Endothelial cell of umbilical vein (primary cell): ENCODE measurements at regions not wholly inside any gene's neighbourhood (a gene's known extent, or its start where the extent isn't known, plus 50 kb on each side); places are given as distances from the start of the nearest gene placed in this dataset.

Experiments used
- BruUV-seq: library from RNA; stranded (reverse); fragments of 400-500 nt; replicated peaks from 2 replicates; lab custom pipeline; 2021; lab: Mats Ljungman, UMichigan
- CTCF ChIA-PET: fragments of 300-600, 350-600 bp; sonication (Branson Sonifier 250); formaldehyde crosslinking; loops from one replicate; lab custom pipeline; 2021; ENCODE audit warnings: antibody characterized with exemption, inconsistent platforms; lab: Charles Lee
- POLR2A ChIA-PET: fragments of 300-600, 350-600 bp; sonication (Branson Sonifier 250); formaldehyde crosslinking; loops from one replicate; lab custom pipeline; 2021; ENCODE audit warnings: antibody characterized with exemption, inconsistent platforms; lab: Charles Lee
- DNase-seq: peaks from one replicate; pipeline ENCODE4 v3.0.0-alpha.2; 2011; ENCODE audit warnings: low read depth, low spot score
- FAIRE-seq: peaks from 2 replicates; lab custom pipeline; 2011; peaks lifted over from hg19 to GRCh38; lab: Jason Lieb, UNC
- H2AFZ ChIP-seq: 2 replicates; pipeline ENCODE4 v1.6.0; 2012; ENCODE audit warnings: low read depth, low read length, control low read depth, inconsistent platforms
- H3K27ac ChIP-seq: 2 replicates; pipeline ENCODE4 v1.5.1; 2011; ENCODE audit warnings: low read depth, mild to moderate bottlenecking, control low read depth, low read length, moderate library complexity; ENCODE audit not compliant: insufficient read depth
- H3K27me3 ChIP-seq, 2 experiments: 2 replicates each; pipeline versions ENCODE4 v1.6.0 to v1.6.1; 2011; ENCODE audit warnings: low read length in 2 of 2, mixed read lengths in 1 of 2; ENCODE audit not compliant: control insufficient read depth in 2 of 2, insufficient read depth in 2 of 2
- H3K36me3 ChIP-seq, 2 experiments: 2 replicates in 1 of 2; 3 replicates in 1 of 2; pipeline ENCODE4 v1.5.1; 2011; ENCODE audit warnings: low read length in 2 of 2, mild to moderate bottlenecking in 1 of 2, moderate library complexity in 1 of 2; ENCODE audit not compliant: control insufficient read depth in 2 of 2, insufficient read depth in 2 of 2; ENCODE audit errors: extremely low read depth in 1 of 2
- H3K4me1 ChIP-seq: 3 replicates; pipeline ENCODE4 v1.5.1; 2011; ENCODE audit warnings: mild to moderate bottlenecking, low read length; ENCODE audit not compliant: control insufficient read depth, insufficient read depth; ENCODE audit errors: extremely low read depth
- H3K4me2 ChIP-seq: 2 replicates; pipeline ENCODE4 v1.6.1; 2011; ENCODE audit warnings: low read length, control low read depth, mixed read lengths; ENCODE audit not compliant: insufficient read depth
- H3K4me3 ChIP-seq, 3 experiments: fragments of 200-600 bp in 1 of 3; sonication (generic), shearing (Covaris generic) in 1 of 3; replicated peaks in 1 of 3; 2 replicates each; pipeline ENCODE4 v1.5.1; 2011 to 2016; ENCODE audit warnings: control low read depth in 3 of 3, low read length in 3 of 3, mild to moderate bottlenecking in 2 of 3, inconsistent platforms in 1 of 3, low read depth in 1 of 3, moderate library complexity in 1 of 3; ENCODE audit not compliant: insufficient read depth in 1 of 3
- H3K79me2 ChIP-seq: 2 replicates; pipeline ENCODE4 v1.6.0; 2012; ENCODE audit warnings: low read length, inconsistent platforms; ENCODE audit not compliant: control insufficient read depth, insufficient read depth
- H3K9ac ChIP-seq: replicated peaks from 2 replicates; pipeline ENCODE3; 2011; ENCODE audit warnings: low read length, control low read depth; ENCODE audit not compliant: insufficient read depth; ENCODE audit errors: extremely low read depth
- H3K9me1 ChIP-seq: replicated peaks from 3 replicates; pipeline ENCODE4 v1.6.0; 2011; ENCODE audit warnings: mild to moderate bottlenecking, low read length; ENCODE audit not compliant: control insufficient read depth, insufficient read depth; ENCODE audit errors: extremely low read depth
- H3K9me3 ChIP-seq: replicated peaks from 2 replicates; pipeline ENCODE4 v1.5.1; 2012; ENCODE audit warnings: low read length, inconsistent platforms; ENCODE audit not compliant: control insufficient read depth, insufficient read depth
- H4K20me1 ChIP-seq: replicated peaks from 2 replicates; pipeline ENCODE3; 2011; ENCODE audit warnings: mild to moderate bottlenecking, low read length; ENCODE audit not compliant: control insufficient read depth, insufficient read depth; ENCODE audit errors: extremely low read depth
- CTCF ChIP-seq, 2 donors: IDR thresholded peaks; 1 replicate in 1 of 2; 2 replicates in 1 of 2; pipeline ENCODE4 v1.5.1; 2011; ENCODE audit warnings: low read length in 2 of 2, mild to moderate bottlenecking in 2 of 2, moderate library complexity in 2 of 2, control low read depth in 1 of 2, inconsistent platforms in 1 of 2, low read depth in 1 of 2; ENCODE audit not compliant: insufficient read depth in 1 of 2; ENCODE audit errors: extremely low read depth in 1 of 2
- EZH2 ChIP-seq: IDR thresholded peaks from 2 replicates; pipeline ENCODE4 v1.6.1; 2012; ENCODE audit warnings: borderline replicate concordance, low read depth, mild to moderate bottlenecking, moderate library complexity, low read length, inconsistent platforms; ENCODE audit not compliant: severe bottlenecking
- FOS ChIP-seq: IDR thresholded peaks from 2 replicates; pipeline ENCODE4 v1.6.1; 2011; ENCODE audit warnings: mild to moderate bottlenecking, low read length, moderate library complexity, borderline replicate concordance; ENCODE audit not compliant: insufficient read depth
- JUN ChIP-seq: IDR thresholded peaks from 2 replicates; pipeline ENCODE4 v1.6.1; 2011; ENCODE audit warnings: borderline replicate concordance, low read depth; ENCODE audit not compliant: insufficient read length, insufficient read depth
- MAX ChIP-seq: IDR thresholded peaks from 2 replicates; pipeline ENCODE4 v1.6.1; 2011; ENCODE audit not compliant: insufficient read depth, insufficient read length
- POLR2A ChIP-seq: IDR thresholded peaks from 2 replicates; pipeline ENCODE4 v1.6.1; 2012; ENCODE audit warnings: low read depth, mild to moderate bottlenecking, control low read depth, low read length
- POLR2AphosphoS5 ChIP-seq: IDR thresholded peaks from 2 replicates; pipeline ENCODE4 v1.6.1; 2012; ENCODE audit warnings: low read depth, mild to moderate bottlenecking, control low read depth, low read length, moderate library complexity; ENCODE audit not compliant: insufficient read depth
- dilution Hi-C: fragments of 300-500 bp; cut with MboI; formaldehyde crosslinking; loops from one replicate; pipeline ENCODE4 v1.15.0; 2019; ENCODE audit warnings: low sequenced_read_pairs; ENCODE audit not compliant: extremely low pct_ligation_motif_present
- intact Hi-C: fragments of 100-400 bp; cut with micrococcal nuclease; formaldehyde crosslinking; loops from one replicate; pipeline ENCODE4 v1.10.0; 2022

- H3K9me1 ChIP-seq, result no peaks in the 10 kb centered on the region
- H2AFZ ChIP-seq, result no peak overlapping the region
- H3K27me3 ChIP-seq, result no peaks in the 10 kb centered on the region
- no peaks in the 10 kb centered on the region for H3K9me3 ChIP-seq
- ChIA-PET POLR2A (no interaction called here), CTCF (no interaction called here)
- H3K9ac ChIP-seq, result no peak overlapping the region
- no peaks in the 10 kb centered on the region for H3K79me2 ChIP-seq
- H3K4me1 ChIP-seq, result peaks cover 12% of the 10 kb centered on the region
- intact Hi-C loops (loop anchor here (5.0 kb wide), 2 partner anchors 225 to 570 kb away; partner anchors contain the start of gene PTGER4), dilution Hi-C loops (no loop called here)
- H3K4me2 ChIP-seq, result no peak overlapping the region
- no peaks in the 10 kb centered on the region for H4K20me1 ChIP-seq
- no peaks in the 10 kb centered on the region for H3K36me3 ChIP-seq
- no peak for FAIRE-seq
- no peak overlapping the region for H3K4me3 ChIP-seq
- DNase-seq, result no peak
- TF ChIP-seq CTCF (IDR thresholded peaks at IDR 0.05; ENCODE audit: extremely low read depth in 1 of 2, insufficient read depth in 1 of 2, low read depth in 1 of 2, low read length in 2 of 2), result no peak
- no peak for TF ChIP-seq POLR2AphosphoS5
- TF ChIP-seq FOS, result no peak
- TF ChIP-seq POLR2A, result no peak
- TF ChIP-seq EZH2, result no peak
- TF ChIP-seq MAX, result no peak
- no peak for TF ChIP-seq JUN
- H3K27ac ChIP-seq, result no peak overlapping the region
- BruUV-seq, result no TSS peak
These were observed 572.9 kb upstream of the PTGER4 start for GRCh38 chr5:40106847-40107246.
